GM12801 (cell line): ENCODE measurements at regions not wholly inside any gene's neighbourhood (a gene's known extent, or its start where the extent isn't known, plus 50 kb on each side); places are given as distances from the start of the nearest gene placed in this dataset.

Source experiments
- CTCF ChIP-seq: IDR thresholded peaks from one replicate; pipeline ENCODE4 v1.5.1; 2011; ENCODE audit warnings: control low read depth; ENCODE audit not compliant: insufficient read length; ENCODE audit errors: extremely low read depth

- TF ChIP-seq CTCF = no peak
Observed at GRCh38 chr7:16999541-17000267, 117.9 kb upstream of the AGR3 start.

DNA sequence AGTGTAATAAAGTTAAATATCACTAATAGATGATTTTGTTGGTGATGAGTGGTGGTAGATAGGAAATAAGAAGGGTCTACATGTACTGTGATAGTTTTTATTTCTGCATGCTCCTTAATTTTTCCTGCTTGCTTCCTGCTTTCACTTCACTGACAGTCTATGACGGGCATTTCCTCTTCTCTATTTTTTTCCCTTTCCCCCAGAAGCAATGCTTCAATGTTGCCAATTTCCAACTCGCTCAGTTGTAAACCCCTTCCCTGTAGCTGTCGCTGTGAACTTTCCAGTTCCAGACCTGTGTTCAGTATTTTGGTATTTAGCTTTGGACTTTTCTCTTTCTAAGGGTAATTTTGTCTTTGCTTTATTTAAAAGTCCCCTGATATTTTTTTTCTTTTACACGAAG is 123.5 kb upstream of the AGR3 start:
- TF ChIP-seq CTCF = no peak

- TF ChIP-seq CTCF = no peak
Observed at GRCh38 chr7:17007841-17008240, 126.1 kb upstream of the AGR3 start.

GRCh38 chr7:17009007-17009719 is 127.4 kb upstream of the AGR3 start:
- TF ChIP-seq CTCF = no peak

- no peak for TF ChIP-seq CTCF
Observed at GRCh38 chr7:17009933-17010332, 128.2 kb upstream of the AGR3 start.

GRCh38 chr7:17010637-17011300 is 129.0 kb upstream of the AGR3 start:
- TF ChIP-seq CTCF = no peak

DNA sequence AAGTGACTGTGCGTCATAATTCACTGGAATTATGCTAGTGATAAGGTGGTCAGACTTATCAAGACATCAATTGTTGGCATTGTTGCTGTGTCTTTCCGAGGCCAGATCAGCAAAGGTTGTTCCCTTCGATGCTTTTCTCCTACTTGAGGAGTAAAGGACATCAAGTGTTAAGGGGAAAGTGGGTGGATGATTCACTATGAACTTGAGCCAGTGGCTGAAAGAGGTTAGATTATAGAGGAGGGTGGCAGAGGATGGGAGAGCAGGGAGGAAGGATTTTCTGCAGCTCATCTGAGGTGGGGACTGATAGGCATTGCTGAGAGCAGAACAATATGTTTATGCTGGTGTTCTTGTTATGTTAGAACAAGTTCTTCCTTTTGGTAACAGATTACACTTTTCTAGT is 131.4 kb upstream of the AGR3 start:
- TF ChIP-seq CTCF = no peak
